Adrenal gland (tissue), 9 donors: ENCODE measurements at regions not wholly inside any gene's neighbourhood (a gene's known extent, or its start where the extent isn't known, plus 50 kb on each side); places are given as distances from the start of the nearest gene placed in this dataset.
"Not testable (repeated sequence)": the region's sequence is repeated elsewhere in the genome, so short reads cannot be mapped to it uniquely, and the experiment has no call there.

Source experiments
- DNase-seq, 7 donors: peaks; one replicate each; pipeline ENCODE4 v3.0.0-alpha.2; 2019 to 2020
- H3K27ac ChIP-seq, 5 donors: fragments of 200-600 bp; sonication (generic) in 4 of 5; 1 replicate in 3 of 5; 2 replicates in 2 of 5; pipeline versions ENCODE4 v1.5.1 to v1.8.0; 2016 to 2020; ENCODE audit warnings: mild to moderate bottlenecking in 1 of 5
- H3K27me3 ChIP-seq: fragments of 200-600 bp; 2 replicates; pipeline ENCODE4 v1.8.0; 2021
- H3K36me3 ChIP-seq, 2 donors: fragments of 200-600 bp; replicated peaks in 1 of 2; 1 replicate in 1 of 2; 2 replicates in 1 of 2; pipeline versions ENCODE4 v1.5.1 to v1.8.0; 2018 to 2022
- H3K4me1 ChIP-seq, 2 donors: fragments of 200-600 bp; replicated peaks in 1 of 2; 1 replicate in 1 of 2; 2 replicates in 1 of 2; pipeline versions ENCODE4 v1.5.1 to v1.8.0; 2018 to 2021
- H3K4me3 ChIP-seq, 4 donors: fragments of 200-600 bp; sonication (generic) in 3 of 4; one replicate each; pipeline ENCODE4 v1.5.1; 2016 to 2018
- H3K9me3 ChIP-seq, 3 donors: fragments of 200-600 bp; sonication (generic) in 1 of 3; replicated peaks in 1 of 3; 1 replicate in 2 of 3; 2 replicates in 1 of 3; pipeline versions ENCODE4 v1.5.1 to v1.8.0; 2016 to 2021
- CTCF ChIP-seq, 6 experiments: fragments of 450-650 bp in 4 of 6; fragments of 200-600 bp in 2 of 6; sonication (generic) in 1 of 6; IDR thresholded peaks; 1 replicate in 5 of 6; 2 replicates in 1 of 6; pipeline versions ENCODE4 v1.5.1 to v1.8.0; 2016 to 2021; ENCODE audit warnings: antibody characterized with exemption in 6 of 6, mild to moderate bottlenecking in 2 of 6, moderate library complexity in 1 of 6
- POLR2A ChIP-seq, 2 donors: fragments of 450-650 bp; IDR thresholded peaks; one replicate each; pipeline ENCODE4 v1.6.1; 2017; ENCODE audit warnings: antibody characterized with exemption in 2 of 2, mild to moderate bottlenecking in 2 of 2, moderate library complexity in 1 of 2
- WGBS, 4 donors: extraction: QIAGEN DNeasy Blood & Tissue Kit in 2 of 4; methylation state at CpG; one replicate each; pipeline versions ENCODE4 v1.1.5 to v1.1.7; 2013 to 2017; 5-methylcytosine and 5-hydroxymethylcytosine counted together
- intact Hi-C, 2 donors: fragments of 100-400 bp; cut with DNase I; formaldehyde crosslinking; loops; one replicate each; pipeline versions ENCODE4 v1.14.1 to v1.15.0; 2022 to 2023
- donor health status: healthy with polysubstance abuse.
- donor health status: Bipolar disorder and iron deficiency.
- donor health status: DM: yes; HTN: yes; CAD: no.
- donor health status: DM: no; HTN: no; CAD: no.
- donor health status: DM: no; HTN: no; CAD: no.

GRCh38 chr5:118407958-118408357 lies 580.4 kb downstream of the DTWD2 start:
- Histone ChIP-seq H3K4me1 (no peaks in the 10 kb centered on the region), H3K36me3 (no peaks in the 10 kb centered on the region), H3K27ac (no peak overlapping the region), H3K4me3 (no peak overlapping the region), H3K9me3 (no peaks in the 10 kb centered on the region), H3K27me3 (no peaks in the 10 kb centered on the region)
- no peak for TF ChIP-seq CTCF (IDR thresholded peaks at IDR 0.05)
- no peak for TF ChIP-seq POLR2A (IDR thresholded peaks at IDR 0.05)
- intact Hi-C loops, result no loop called here
- no peak for DNase-seq

- DNase-seq, result no peak
- Histone ChIP-seq H3K4me1 (no peaks in the 10 kb centered on the region), H3K36me3 (no peaks in the 10 kb centered on the region), H3K4me3 (no peak overlapping the region), H3K27me3 (no peaks in the 10 kb centered on the region), H3K9me3 (no peaks in the 10 kb centered on the region), H3K27ac (no peak overlapping the region)
- no peak for TF ChIP-seq POLR2A (IDR thresholded peaks at IDR 0.05)
- no peak for TF ChIP-seq CTCF (IDR thresholded peaks at IDR 0.05)
- intact Hi-C loops, result no loop called here
- WGBS, 4 donors, result 60 to 72% (median 67%) methylated on average over 3 to 5 of the region's 5 CpGs; no CpG with 5 or more reads in 1 of the 4 donors
Measured at GRCh38 chr5:118405650-118406061, 582.7 kb downstream of the DTWD2 start.

- intact Hi-C loops, result no loop called here
Measured at GRCh38 chr5:118397236-118397635, 591.1 kb downstream of the DTWD2 start.

GRCh38 chr5:118392491-118392890 lies 595.9 kb downstream of the DTWD2 start:
- H3K27ac ChIP-seq, result no peak overlapping the region
- no peak overlapping the region for H3K4me3 ChIP-seq
- 73 to 75% (median 74%) methylated on average over 6 of the region's 6 CpGs for WGBS, 4 donors
- intact Hi-C loops, result no loop called here
- no peaks in the 10 kb centered on the region for H3K4me1 ChIP-seq
- H3K9me3 ChIP-seq, result no peaks in the 10 kb centered on the region
- no peaks in the 10 kb centered on the region for H3K27me3 ChIP-seq
- H3K36me3 ChIP-seq, result no peaks in the 10 kb centered on the region
- TF ChIP-seq POLR2A (IDR thresholded peaks at IDR 0.05) (no peak), CTCF (IDR thresholded peaks at IDR 0.05) (no peak)
- DNase-seq, result no peak

More at GRCh38 chr5:118397236-118397635, 591.1 kb downstream of the DTWD2 start:
- Histone ChIP-seq H3K4me3 (no peak overlapping the region), H3K4me1 (no peaks in the 10 kb centered on the region), H3K9me3 (no peaks in the 10 kb centered on the region), H3K36me3 (no peaks in the 10 kb centered on the region), H3K27me3 (no peaks in the 10 kb centered on the region), H3K27ac (no peak overlapping the region)
- no peak for DNase-seq
- WGBS, 4 donors, result 67 to 78% (median 74%) methylated on average over 4 of the region's 4 CpGs
- TF ChIP-seq POLR2A (IDR thresholded peaks at IDR 0.05) (no peak), CTCF (IDR thresholded peaks at IDR 0.05) (no peak)

- H3K9me3 ChIP-seq, H3K4me3 ChIP-seq, H3K4me1 ChIP-seq, H3K27me3 ChIP-seq, DNase-seq, intact Hi-C loops, H3K36me3 ChIP-seq, H3K27ac ChIP-seq: not testable (repeated sequence)
- 88 to 93% (median 91%) methylated on average over 14 to 15 of the region's 15 CpGs for WGBS, 4 donors
Measured at GRCh38 chr5:118382931-118383330, 605.4 kb downstream of the DTWD2 start.
